Panc1 (cell line): ENCODE measurements at regions not wholly inside any gene's neighbourhood (a gene's known extent, or its start where the extent isn't known, plus 50 kb on each side); places are given as distances from the start of the nearest gene placed in this dataset.

Experiments
- ATAC-seq: fragments of 200-7000 bp; cut with Tn5 transposase; 2 replicates; pipeline ENCODE4 v1.9.1; 2020; ENCODE audit warnings: mild to moderate bottlenecking, moderate library complexity
- BruUV-seq: library from RNA; stranded (reverse); fragments of 400-500 nt; replicated peaks from 2 replicates; lab custom pipeline; 2021; lab: Mats Ljungman, UMichigan
- CTCF ChIA-PET: fragments of 300-600 bp; sonication (Branson Sonifier 250); formaldehyde crosslinking; loops from one replicate; lab custom pipeline; 2022; ENCODE audit warnings: antibody characterized with exemption; lab: Charles Lee
- POLR2A ChIA-PET: fragments of 300-600 bp; sonication (Branson Sonifier 250); formaldehyde crosslinking; loops from one replicate; lab custom pipeline; 2022; ENCODE audit warnings: antibody characterized with exemption; lab: Charles Lee
- DNase-seq: peaks from one replicate; pipeline ENCODE4 v3.0.0-alpha.2; 2010; ENCODE audit warnings: low read depth, low spot score
- H3K27ac ChIP-seq: 2 replicates; pipeline ENCODE4 v1.5.1; 2011; ENCODE audit warnings: mild to moderate bottlenecking, low read length, inconsistent platforms
- H3K27me3 ChIP-seq: fragments of 200-500 bp; sonication (Bioruptor generic); 2 replicates; pipeline ENCODE4 v1.6.0; 2014; ENCODE audit warnings: low read length, inconsistent platforms; ENCODE audit not compliant: control insufficient read depth, insufficient read depth
- H3K36me3 ChIP-seq: fragments of 200-500 bp; sonication (Bioruptor generic); 2 replicates; pipeline ENCODE4 v1.5.1; 2014; ENCODE audit warnings: inconsistent platforms, mild to moderate bottlenecking, low read length, moderate library complexity; ENCODE audit not compliant: control insufficient read depth, insufficient read depth
- H3K4me1 ChIP-seq: 2 replicates; pipeline ENCODE4 v1.5.1; 2011; ENCODE audit warnings: inconsistent platforms, mild to moderate bottlenecking, low read length, moderate library complexity; ENCODE audit not compliant: control insufficient read depth, insufficient read depth
- H3K4me3 ChIP-seq, 2 experiments: 2 replicates each; pipeline ENCODE4 v1.5.1; 2011 to 2012; ENCODE audit warnings: low read depth in 2 of 2, low read length in 2 of 2, mild to moderate bottlenecking in 2 of 2, inconsistent platforms in 1 of 2, moderate library complexity in 1 of 2
- H3K9me3 ChIP-seq: fragments of 200-500 bp; sonication (Bioruptor generic); 2 replicates; pipeline ENCODE4 v1.5.1; 2014; ENCODE audit warnings: low read depth, mild to moderate bottlenecking, inconsistent platforms, low read length, moderate library complexity; ENCODE audit not compliant: control insufficient read depth, insufficient read depth
- POLR2AphosphoS5 ChIP-seq: IDR thresholded peaks from 2 replicates; pipeline ENCODE4 v1.6.1; 2012; ENCODE audit warnings: mild to moderate bottlenecking, low read depth, low read length, moderate library complexity
- SIN3A ChIP-seq: IDR thresholded peaks from 2 replicates; pipeline ENCODE4 v1.6.1; 2012; ENCODE audit warnings: low read depth, mild to moderate bottlenecking, low read length, moderate library complexity, borderline replicate concordance; ENCODE audit not compliant: insufficient read depth
- TCF7L2 ChIP-seq: IDR thresholded peaks from 2 replicates; pipeline ENCODE4 v1.6.1; 2011; ENCODE audit warnings: mild to moderate bottlenecking, low read depth, low read length, inconsistent platforms
- in situ Hi-C: cut with HindIII; loops from 2 replicates; pipeline ENCODE4 v1.10.0; 2016; ENCODE audit warnings: low sequenced_read_pairs, low pct_unique_long_range_greater_than_20kb
- intact Hi-C: fragments of 100-400 bp; cut with micrococcal nuclease; formaldehyde crosslinking; loops from one replicate; pipeline ENCODE4 v1.10.0; 2022; ENCODE audit not compliant: unreplicated experiment
- TF ChIP-seq, protein P1 (sequence below): fragments of 450-650 bp; IDR thresholded peaks from 2 replicates; pipeline ENCODE4 v1.5.1; 2017; ENCODE audit warnings: mild to moderate bottlenecking

DNA sequence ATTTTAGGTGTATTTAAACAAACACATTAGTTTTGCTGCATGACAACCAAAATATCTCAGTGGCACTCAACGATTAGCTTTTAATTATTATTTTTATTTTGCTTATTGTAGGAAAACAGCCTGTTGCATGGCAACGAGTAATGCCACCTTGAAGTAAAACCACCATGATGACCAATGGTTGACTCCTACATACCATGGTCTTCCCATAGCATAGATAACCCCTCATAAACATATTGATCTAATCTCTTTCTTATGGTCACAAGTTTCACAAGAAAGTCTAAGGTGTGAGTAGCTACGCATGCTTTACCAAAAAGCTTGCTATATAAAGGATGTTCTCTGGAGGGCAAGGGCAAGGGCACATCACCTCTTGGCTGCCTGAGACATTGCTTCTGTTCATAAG is 61.5 kb upstream of the PTBP2 start:
- intact Hi-C loops (no loop called here), in situ Hi-C loops (no loop called here)
- no peaks in the 10 kb centered on the region for H3K36me3 ChIP-seq
- H3K27me3 ChIP-seq: no peaks in the 10 kb centered on the region
- DNase-seq (no peak), ATAC-seq (no peak)
- H3K4me1 ChIP-seq: no peaks in the 10 kb centered on the region
- TF ChIP-seq POLR2AphosphoS5: no peak
- TF ChIP-seq, protein P1, sequence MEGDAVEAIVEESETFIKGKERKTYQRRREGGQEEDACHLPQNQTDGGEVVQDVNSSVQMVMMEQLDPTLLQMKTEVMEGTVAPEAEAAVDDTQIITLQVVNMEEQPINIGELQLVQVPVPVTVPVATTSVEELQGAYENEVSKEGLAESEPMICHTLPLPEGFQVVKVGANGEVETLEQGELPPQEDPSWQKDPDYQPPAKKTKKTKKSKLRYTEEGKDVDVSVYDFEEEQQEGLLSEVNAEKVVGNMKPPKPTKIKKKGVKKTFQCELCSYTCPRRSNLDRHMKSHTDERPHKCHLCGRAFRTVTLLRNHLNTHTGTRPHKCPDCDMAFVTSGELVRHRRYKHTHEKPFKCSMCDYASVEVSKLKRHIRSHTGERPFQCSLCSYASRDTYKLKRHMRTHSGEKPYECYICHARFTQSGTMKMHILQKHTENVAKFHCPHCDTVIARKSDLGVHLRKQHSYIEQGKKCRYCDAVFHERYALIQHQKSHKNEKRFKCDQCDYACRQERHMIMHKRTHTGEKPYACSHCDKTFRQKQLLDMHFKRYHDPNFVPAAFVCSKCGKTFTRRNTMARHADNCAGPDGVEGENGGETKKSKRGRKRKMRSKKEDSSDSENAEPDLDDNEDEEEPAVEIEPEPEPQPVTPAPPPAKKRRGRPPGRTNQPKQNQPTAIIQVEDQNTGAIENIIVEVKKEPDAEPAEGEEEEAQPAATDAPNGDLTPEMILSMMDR: no peak
- ChIA-PET CTCF (no interaction called here), POLR2A (no interaction called here)
- H3K9me3 ChIP-seq: no peaks in the 10 kb centered on the region
- no peak overlapping the region for H3K4me3 ChIP-seq
- H3K27ac ChIP-seq: no peak overlapping the region
- no TSS peak for BruUV-seq

DNA sequence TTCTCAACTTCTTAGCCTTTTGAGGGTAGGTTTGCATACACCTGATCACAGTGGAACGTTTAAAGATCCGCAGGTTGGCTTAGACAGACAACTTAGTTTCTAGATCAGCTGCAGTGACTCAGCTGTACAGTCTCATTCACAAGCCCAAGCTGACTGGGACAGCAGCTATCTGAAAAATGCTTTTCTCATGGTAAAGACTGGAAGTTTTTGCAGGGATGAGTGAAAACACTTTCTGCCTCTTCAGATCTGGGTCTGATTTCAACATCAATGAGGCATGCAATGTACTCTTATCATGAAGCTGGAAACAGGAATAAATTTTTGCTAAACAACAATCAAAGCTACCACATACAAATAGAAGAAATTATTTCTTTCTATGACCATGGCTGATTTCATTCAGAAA is 61.1 kb upstream of the PTBP2 start:
- Histone ChIP-seq H3K27ac (no peak overlapping the region), H3K9me3 (no peaks in the 10 kb centered on the region), H3K27me3 (no peaks in the 10 kb centered on the region), H3K4me3 (no peak overlapping the region), H3K4me1 (no peaks in the 10 kb centered on the region), H3K36me3 (no peaks in the 10 kb centered on the region)
- TF ChIP-seq SIN3A (no peak), TCF7L2 (no peak), POLR2AphosphoS5 (no peak)
- TF ChIP-seq, protein P1: no peak
- no TSS peak for BruUV-seq
- in situ Hi-C loops (no loop called here), intact Hi-C loops (no loop called here)
- DNase-seq (no peak), ATAC-seq (no peak)
- ChIA-PET CTCF (no interaction called here), POLR2A (no interaction called here)
